ENCODE measurements at regions not wholly inside any gene's neighbourhood (a gene's known extent, or its start where the extent isn't known, plus 50 kb on each side); places are given as distances from the start of the nearest gene placed in this dataset.

DNA sequence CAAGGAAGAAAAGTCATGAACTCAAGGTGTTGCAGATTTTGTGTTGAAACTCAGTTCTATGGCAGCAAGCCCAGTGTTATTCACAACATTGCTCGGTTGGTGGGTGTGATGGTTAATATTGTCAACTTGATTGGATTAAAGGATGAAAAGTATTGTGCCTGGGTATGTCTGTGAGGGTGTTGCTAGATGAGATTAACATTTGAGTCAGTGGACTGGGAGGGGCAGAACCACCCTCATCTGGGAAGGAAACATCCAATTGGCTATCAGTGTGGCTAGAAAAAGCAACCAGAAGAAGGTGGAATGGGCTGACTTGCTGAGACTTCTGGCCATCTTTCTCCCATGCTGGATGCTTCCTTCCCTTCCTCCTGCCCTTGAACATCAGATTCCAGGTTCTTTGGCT lies 353.2 kb downstream of the ADRA2A start:
- Histone ChIP-seq H3K9ac (ENCODE audit: extremely low read depth, insufficient read length, low read length) (no peak overlapping the region), H3K23ac (ENCODE audit: insufficient read length, low read depth, low read length) (no peak overlapping the region), H2BK15ac (ENCODE audit: low read depth, low read length) (no peak overlapping the region), H4K8ac (replicated peaks; ENCODE audit: insufficient read length, low read depth, low read length) (no peak overlapping the region), H3K4me1 (ENCODE audit: insufficient read depth, low read length) (no peaks in the 10 kb centered on the region), H2BK120ac (ENCODE audit: low read depth, low read length, poor library complexity, severe bottlenecking) (no peak overlapping the region), H4K5ac (ENCODE audit: insufficient read length, low read depth, low read length) (no peak overlapping the region), H2AK5ac (ENCODE audit: insufficient read length, low read length) (no peak overlapping the region), H3K18ac (ENCODE audit: insufficient read length, low read depth, low read length) (no peak overlapping the region), H4K91ac (ENCODE audit: insufficient read length, low read depth, low read length) (no peak overlapping the region), H3K27ac (ENCODE audit: insufficient read length, low read depth, low read length) (no peak overlapping the region), H3K9me3 (ENCODE audit: control insufficient read depth, low read depth, low read length) (no peaks in the 10 kb centered on the region), H3K4ac (ENCODE audit: low read depth, low read length) (no peak overlapping the region), H2BK5ac (ENCODE audit: insufficient read length, low read length) (no peak overlapping the region), H3K4me2 (ENCODE audit: insufficient read depth, insufficient read length, low read length) (no peak overlapping the region), H3K27me3 (ENCODE audit: insufficient read depth, low read length) (no peaks in the 10 kb centered on the region), H4K20me1 (ENCODE audit: control insufficient read depth, insufficient read depth, insufficient read length) (no peaks in the 10 kb centered on the region), H2AFZ (ENCODE audit: low read length) (no peak overlapping the region), H3K79me2 (ENCODE audit: insufficient read depth, low read length) (no peaks in the 10 kb centered on the region), H3T11ph (ENCODE audit: low read length) (no peak overlapping the region), H3K23me2 (ENCODE audit: insufficient read length, low read depth, low read length, poor library complexity, severe bottlenecking) (no peaks in the 10 kb centered on the region), H3K14ac (ENCODE audit: insufficient read depth, low read length) (no peak overlapping the region), H2BK12ac (ENCODE audit: insufficient read length, low read depth, low read length) (no peak overlapping the region), H2BK20ac (ENCODE audit: low read depth, low read length, poor library complexity, severe bottlenecking) (no peak overlapping the region), H3K79me1 (ENCODE audit: insufficient read depth, low read depth, low read length, poor library complexity, severe bottlenecking) (no peaks in the 10 kb centered on the region), H3K56ac (ENCODE audit: insufficient read length, low read depth, low read length) (no peak overlapping the region)
- Mint-ChIP-seq H3K4me3 (no peak overlapping the region), H3K9me3 (no peaks in the 10 kb centered on the region), H3K27ac (no peak overlapping the region), H3K27me3 (ENCODE audit: low read depth) (no peaks in the 10 kb centered on the region), H3K4me1 (peaks cover 5 to 6% of the 10 kb centered on the region in 2 experiments), H3K36me3 (ENCODE audit: insufficient read depth in 1 of 3, low read depth in 3 of 3) (no peaks in the 10 kb centered on the region)
- no peak for DNase-seq
- no CpG with 5 or more reads among the region's 1 CpG for WGBS (ENCODE audit: extremely low coverage, insufficient read length, low lambda C conversion rate)
- TF ChIP-seq, protein P1, sequence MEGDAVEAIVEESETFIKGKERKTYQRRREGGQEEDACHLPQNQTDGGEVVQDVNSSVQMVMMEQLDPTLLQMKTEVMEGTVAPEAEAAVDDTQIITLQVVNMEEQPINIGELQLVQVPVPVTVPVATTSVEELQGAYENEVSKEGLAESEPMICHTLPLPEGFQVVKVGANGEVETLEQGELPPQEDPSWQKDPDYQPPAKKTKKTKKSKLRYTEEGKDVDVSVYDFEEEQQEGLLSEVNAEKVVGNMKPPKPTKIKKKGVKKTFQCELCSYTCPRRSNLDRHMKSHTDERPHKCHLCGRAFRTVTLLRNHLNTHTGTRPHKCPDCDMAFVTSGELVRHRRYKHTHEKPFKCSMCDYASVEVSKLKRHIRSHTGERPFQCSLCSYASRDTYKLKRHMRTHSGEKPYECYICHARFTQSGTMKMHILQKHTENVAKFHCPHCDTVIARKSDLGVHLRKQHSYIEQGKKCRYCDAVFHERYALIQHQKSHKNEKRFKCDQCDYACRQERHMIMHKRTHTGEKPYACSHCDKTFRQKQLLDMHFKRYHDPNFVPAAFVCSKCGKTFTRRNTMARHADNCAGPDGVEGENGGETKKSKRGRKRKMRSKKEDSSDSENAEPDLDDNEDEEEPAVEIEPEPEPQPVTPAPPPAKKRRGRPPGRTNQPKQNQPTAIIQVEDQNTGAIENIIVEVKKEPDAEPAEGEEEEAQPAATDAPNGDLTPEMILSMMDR (conservative IDR thresholded peaks at IDR 0.05), result no peak
